Progenitor cell of endocrine pancreas (in vitro differentiated cells): ENCODE measurements at regions not wholly inside any gene's neighbourhood (a gene's known extent, or its start where the extent isn't known, plus 50 kb on each side); places are given as distances from the start of the nearest gene placed in this dataset.
"Not testable (repeated sequence)": the region's sequence is repeated elsewhere in the genome, so short reads cannot be mapped to it uniquely, and the experiment has no call there.

Source experiments
- DNase-seq: peaks from one replicate; pipeline ENCODE4 v3.0.0; 2021; ENCODE audit warnings: low spot score; ENCODE audit not compliant: unreplicated experiment
- H3K27ac Mint-ChIP-seq: 2 replicates; pipeline ENCODE4 v1.8.0; 2021; ENCODE audit warnings: mild to moderate bottlenecking, moderate library complexity, mixed read lengths
- H3K27me3 Mint-ChIP-seq: 2 replicates; pipeline ENCODE4 v1.8.0; 2021; ENCODE audit warnings: mixed read lengths
- H3K36me3 Mint-ChIP-seq: 2 replicates; pipeline ENCODE4 v1.8.0; 2022; ENCODE audit warnings: mixed read lengths; ENCODE audit not compliant: insufficient read depth
- H3K4me1 Mint-ChIP-seq: 2 replicates; pipeline ENCODE4 v1.8.0; 2021; ENCODE audit warnings: low read depth, mixed read lengths
- H3K4me3 Mint-ChIP-seq: 2 replicates; pipeline ENCODE4 v1.8.0; 2021; ENCODE audit warnings: low read depth, mild to moderate bottlenecking, moderate library complexity, mixed read lengths
- H3K9me3 Mint-ChIP-seq: 2 replicates; pipeline ENCODE4 v1.8.0; 2021; ENCODE audit warnings: low read depth, mixed read lengths
- CTCF ChIP-seq: fragments of 200-600 bp; sonication (generic); IDR thresholded peaks from one replicate; pipeline ENCODE4 v1.5.0; 2021; ENCODE audit warnings: antibody characterized with exemption, mild to moderate bottlenecking; ENCODE audit not compliant: unreplicated experiment

DNA sequence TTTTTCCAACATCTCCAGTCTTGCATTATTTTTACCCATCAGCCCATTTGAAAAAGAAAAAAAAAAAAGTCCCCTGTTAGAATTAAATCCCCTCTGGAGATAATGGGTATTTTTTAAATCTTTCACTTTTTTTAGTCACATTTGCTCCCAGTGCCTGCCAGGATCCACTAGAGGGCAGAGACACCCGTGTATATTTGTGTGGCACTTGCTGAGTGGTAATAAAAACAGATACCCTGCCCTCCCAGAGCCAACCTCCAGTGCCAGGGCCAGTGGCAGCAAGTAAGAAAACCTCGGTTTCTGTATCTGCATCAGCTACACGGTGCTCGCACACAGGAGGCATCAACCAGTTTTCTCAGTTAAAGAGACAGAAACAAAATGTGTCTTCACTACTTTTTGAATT is 135.1 kb upstream of the DUSP22 start:
- peak; percentile 36 for TF ChIP-seq CTCF
- not testable (repeated sequence) for H3K4me1 Mint-ChIP-seq, H3K36me3 Mint-ChIP-seq, H3K27ac Mint-ChIP-seq, DNase-seq, H3K9me3 Mint-ChIP-seq, H3K4me3 Mint-ChIP-seq
- peaks cover 61% of the 10 kb centered on the region for H3K27me3 Mint-ChIP-seq

GRCh38 chr6:161657-162056 is 130.6 kb upstream of the DUSP22 start:
- not testable (repeated sequence) for H3K27ac Mint-ChIP-seq, DNase-seq, H3K36me3 Mint-ChIP-seq, H3K4me1 Mint-ChIP-seq, H3K4me3 Mint-ChIP-seq, H3K9me3 Mint-ChIP-seq
- H3K27me3 Mint-ChIP-seq = peaks cover 48% of the 10 kb centered on the region

- Mint-ChIP-seq H3K4me1 (no peaks in the 10 kb centered on the region), H3K9me3 (peaks cover 3% of the 10 kb centered on the region), H3K27me3 (peaks cover 31% of the 10 kb centered on the region), H3K36me3 (no peaks in the 10 kb centered on the region), H3K4me3 (no peak overlapping the region), H3K27ac (no peak overlapping the region)
- DNase-seq = no peak
- TF ChIP-seq CTCF = no peak
Observed at GRCh38 chr6:164720-165119, 127.6 kb upstream of the DUSP22 start.

- no peak for TF ChIP-seq CTCF
- no peaks in the 10 kb centered on the region for H3K36me3 Mint-ChIP-seq
- DNase-seq = no peak
- peaks cover 30% of the 10 kb centered on the region for H3K27me3 Mint-ChIP-seq
- no peaks in the 10 kb centered on the region for H3K4me1 Mint-ChIP-seq
- H3K4me3 Mint-ChIP-seq = no peak overlapping the region
- H3K27ac Mint-ChIP-seq = no peak overlapping the region
- H3K9me3 Mint-ChIP-seq = peaks cover 3% of the 10 kb centered on the region
Observed at GRCh38 chr6:165263-165662, 127.0 kb upstream of the DUSP22 start.

DNA sequence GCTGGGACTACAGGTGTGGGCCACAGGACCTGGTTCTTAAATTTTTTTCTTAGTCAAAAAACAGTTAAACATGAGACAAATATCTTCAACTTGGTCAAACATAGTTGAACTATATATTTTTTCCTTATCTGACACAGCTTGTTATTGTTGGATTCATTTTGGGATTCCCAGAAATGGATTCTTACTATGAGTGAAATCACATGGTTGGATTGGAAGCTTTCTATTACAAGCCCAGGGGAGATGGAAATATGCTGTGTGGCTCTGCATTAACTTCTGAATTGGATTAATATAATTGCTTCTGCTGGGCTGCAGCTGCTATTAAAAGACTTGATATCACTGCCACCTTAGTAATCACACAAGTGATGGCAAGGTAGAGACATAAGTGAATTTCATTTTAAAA is 126.4 kb upstream of the DUSP22 start:
- Mint-ChIP-seq H3K9me3 (peaks cover 3% of the 10 kb centered on the region), H3K27ac (no peak overlapping the region), H3K36me3 (no peaks in the 10 kb centered on the region), H3K4me1 (no peaks in the 10 kb centered on the region), H3K4me3 (no peak overlapping the region), H3K27me3 (peaks cover 30% of the 10 kb centered on the region)
- TF ChIP-seq CTCF = no peak
- DNase-seq = no peak

DNA sequence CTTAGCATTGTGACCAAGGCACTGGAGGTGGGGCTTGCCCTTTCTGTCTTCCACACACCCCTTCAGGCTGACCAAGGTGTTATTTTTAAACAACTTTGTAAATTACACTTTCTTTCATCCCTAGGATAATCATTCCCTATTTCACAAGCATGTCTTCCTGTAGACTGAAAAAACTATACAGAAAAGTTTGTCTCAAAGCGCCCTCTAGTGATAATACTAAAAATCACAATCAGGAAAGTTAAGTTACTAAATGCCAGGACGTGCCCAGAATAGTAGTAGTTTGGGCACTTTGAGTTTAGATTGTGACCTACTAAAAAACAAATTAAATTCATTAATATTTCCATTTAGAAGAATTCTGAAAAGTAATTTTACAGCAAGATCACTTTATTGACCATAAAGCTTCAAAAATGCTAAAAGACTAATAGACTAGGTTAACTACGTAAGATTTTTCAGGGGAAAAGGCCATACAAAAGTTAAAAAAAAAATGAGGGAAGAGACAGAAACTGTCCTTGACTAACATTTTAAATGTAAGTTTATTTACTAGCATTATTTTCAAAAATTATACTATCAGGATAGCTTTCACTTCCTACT is 123.3 kb upstream of the DUSP22 start:
- Mint-ChIP-seq H3K36me3 (no peaks in the 10 kb centered on the region), H3K4me3 (no peak overlapping the region), H3K9me3 (no peaks in the 10 kb centered on the region), H3K27ac (no peak overlapping the region), H3K27me3 (peaks cover 35% of the 10 kb centered on the region), H3K4me1 (no peaks in the 10 kb centered on the region)
- peak; percentile 75 for TF ChIP-seq CTCF
- no peak for DNase-seq
